HEK293 (cell line): ENCODE measurements at regions not wholly inside any gene's neighbourhood (a gene's known extent, or its start where the extent isn't known, plus 50 kb on each side); places are given as distances from the start of the nearest gene placed in this dataset.

Experiments used
- CTCF ChIP-seq: fragments of 450-650 bp; formaldehyde crosslinking; IDR thresholded peaks from 2 replicates; pipeline ENCODE4 v1.5.1; 2016; ENCODE audit warnings: missing biosample characterization, missing genetic modification characterization
- INSM2 ChIP-seq: fragments of 450-650 bp; formaldehyde crosslinking; IDR thresholded peaks from 2 replicates; pipeline ENCODE4 v1.5.1; 2016; ENCODE audit warnings: missing biosample characterization, missing genetic modification characterization
- PRDM1 ChIP-seq: fragments of 450-650 bp; formaldehyde crosslinking; IDR thresholded peaks from 2 replicates; pipeline ENCODE4; 2016; ENCODE audit warnings: missing biosample characterization, missing genetic modification characterization
- PRDM4 ChIP-seq: fragments of 450-650 bp; formaldehyde crosslinking; IDR thresholded peaks from 2 replicates; pipeline ENCODE4 v1.5.1; 2017; ENCODE audit warnings: missing biosample characterization, missing genetic modification characterization
- SP2 ChIP-seq: fragments of 450-650 bp; formaldehyde crosslinking; IDR thresholded peaks from 2 replicates; pipeline ENCODE4 v1.5.1; 2016; ENCODE audit warnings: missing biosample characterization, missing genetic modification characterization
- ZBTB10 ChIP-seq: fragments of 450-650 bp; formaldehyde crosslinking; IDR thresholded peaks from 2 replicates; pipeline ENCODE4 v1.5.1; 2016; ENCODE audit warnings: missing biosample characterization, missing genetic modification characterization
- ZNF140 ChIP-seq: fragments of 450-650 bp; formaldehyde crosslinking; IDR thresholded peaks from 2 replicates; pipeline ENCODE4 v1.5.1; 2016; ENCODE audit warnings: missing biosample characterization, missing genetic modification characterization
- ZNF670 ChIP-seq: fragments of 450-650 bp; formaldehyde crosslinking; IDR thresholded peaks from 2 replicates; pipeline ENCODE4 v1.5.1; 2016; ENCODE audit warnings: missing biosample characterization, missing genetic modification characterization, low read depth
- ZNF768 ChIP-seq: fragments of 450-650 bp; formaldehyde crosslinking; IDR thresholded peaks from 2 replicates; pipeline ENCODE4 v1.5.1; 2018; ENCODE audit warnings: missing biosample characterization, mild to moderate bottlenecking, missing genetic modification characterization
- ZSCAN16 ChIP-seq: fragments of 450-650 bp; formaldehyde crosslinking; IDR thresholded peaks from 2 replicates; pipeline ENCODE4 v1.5.1; 2016; ENCODE audit warnings: missing biosample characterization, missing genetic modification characterization

- TF ChIP-seq CTCF (no peak), ZNF140 (tag by site-specific recombination) (no peak), ZBTB10 (tag by site-specific recombination) (no peak), ZNF670 (no peak), PRDM4 (tag by site-specific recombination) (no peak), INSM2 (no peak), ZSCAN16 (no peak), SP2 (tag by site-specific recombination) (no peak), ZNF768 (tag by site-specific recombination) (no peak), PRDM1 (tag by site-specific recombination) (no peak)
Measured at GRCh38 chr18:73881396-73881917, 266.2 kb downstream of the FBXO15 start.
